Tibial nerve (tissue), 4 donors: ENCODE measurements at regions not wholly inside any gene's neighbourhood (a gene's known extent, or its start where the extent isn't known, plus 50 kb on each side); places are given as distances from the start of the nearest gene placed in this dataset.

Experiments
- CTCF ChIP-seq, 5 experiments: fragments of 200-600 bp in 3 of 5; fragments of 450-650 bp in 2 of 5; sonication (generic) in 3 of 5; IDR thresholded peaks; one replicate each; pipeline ENCODE4 v1.5.1; 2016 to 2019; ENCODE audit warnings: antibody characterized with exemption in 5 of 5, mild to moderate bottlenecking in 3 of 5, moderate library complexity in 2 of 5
- EP300 ChIP-seq, 2 donors: sonication (generic); formaldehyde crosslinking; IDR thresholded peaks; one replicate each; pipeline ENCODE4 v1.6.1; 2017; ENCODE audit warnings: antibody characterized with exemption in 2 of 2, mild to moderate bottlenecking in 1 of 2
- POLR2A ChIP-seq, 2 donors: fragments of 450-650 bp; IDR thresholded peaks; one replicate each; pipeline ENCODE4 v1.6.1; 2017; ENCODE audit warnings: antibody characterized with exemption in 2 of 2, mild to moderate bottlenecking in 2 of 2, moderate library complexity in 2 of 2

GRCh38 chr6:16001158-16001557 is 127.7 kb upstream of the MYLIP start:
- no peak for TF ChIP-seq CTCF (IDR thresholded peaks at IDR 0.05)
- TF ChIP-seq EP300 (IDR thresholded peaks at IDR 0.05) = no peak
- no peak for TF ChIP-seq POLR2A (IDR thresholded peaks at IDR 0.05)
